GM03348 (cell line): ENCODE measurements at regions not wholly inside any gene's neighbourhood (a gene's known extent, or its start where the extent isn't known, plus 50 kb on each side); places are given as distances from the start of the nearest gene placed in this dataset.

Experiments
- DNase-seq: peaks from one replicate; pipeline ENCODE4 v3.0.0; 2012; ENCODE audit warnings: low spot score

DNA sequence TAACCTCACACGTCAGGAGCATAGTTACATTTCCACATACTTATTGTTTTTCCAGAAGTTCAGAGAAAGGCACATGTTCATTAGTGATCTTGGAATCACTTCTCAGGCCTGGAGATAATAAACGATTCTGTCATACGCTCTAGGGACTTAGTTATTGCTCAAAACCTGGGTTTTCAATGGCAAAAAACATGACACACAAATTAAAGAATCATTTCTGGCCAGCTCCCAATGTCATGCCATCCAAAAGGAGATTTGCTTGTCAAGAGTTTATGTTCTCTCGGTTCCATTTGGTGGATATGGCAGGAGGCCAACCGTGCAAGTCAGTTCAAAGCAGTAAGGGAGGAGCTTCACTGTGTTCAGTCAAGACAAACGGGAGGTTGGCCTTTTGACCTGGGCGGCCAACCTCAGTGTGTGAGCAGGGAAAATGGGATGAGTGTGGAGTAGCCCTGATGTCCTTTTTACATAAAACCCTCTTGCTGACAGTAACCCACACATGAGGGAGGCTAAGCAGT, 123.4 kb downstream of the NXNL2 start:
- no peak for DNase-seq

DNA sequence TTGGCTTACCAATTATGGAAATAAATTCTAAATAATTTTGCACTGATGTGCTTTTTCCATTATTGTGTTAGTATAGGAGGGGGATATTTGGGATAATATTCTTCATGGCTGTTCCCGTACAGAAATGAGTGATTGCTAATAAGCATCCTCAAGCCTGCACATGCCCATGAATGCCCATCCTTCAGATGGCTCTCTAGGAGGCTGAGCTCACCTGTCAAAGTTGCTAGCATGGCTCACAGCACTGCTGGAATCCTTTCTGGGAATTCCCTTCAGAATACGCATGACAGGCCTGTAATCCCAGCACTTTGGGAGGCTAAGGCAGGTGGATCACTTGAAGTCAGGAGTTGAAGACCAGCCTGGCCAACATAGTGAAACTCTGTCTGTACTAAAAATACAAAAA, 124.1 kb downstream of the NXNL2 start:
- no peak for DNase-seq

DNA sequence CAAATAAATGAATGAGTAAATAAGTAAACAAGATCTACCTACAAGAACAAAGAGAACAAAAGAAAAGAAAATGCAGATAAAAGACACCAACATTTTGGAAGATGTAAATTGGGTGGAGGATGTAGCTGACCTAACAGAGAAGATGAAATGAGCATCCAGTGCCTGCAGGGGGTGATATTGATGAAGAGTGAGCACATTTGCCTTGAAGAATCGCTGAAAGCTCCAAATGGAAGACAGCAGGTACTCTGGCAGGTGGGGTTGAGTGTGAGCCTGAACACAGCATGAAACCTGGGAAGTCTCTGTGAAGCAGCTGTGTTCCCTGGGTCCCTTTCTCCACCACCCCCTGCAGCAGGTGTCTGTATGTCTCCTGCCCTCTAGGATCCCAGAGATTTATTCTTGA, 125.6 kb downstream of the NXNL2 start:
- no peak for DNase-seq

DNA sequence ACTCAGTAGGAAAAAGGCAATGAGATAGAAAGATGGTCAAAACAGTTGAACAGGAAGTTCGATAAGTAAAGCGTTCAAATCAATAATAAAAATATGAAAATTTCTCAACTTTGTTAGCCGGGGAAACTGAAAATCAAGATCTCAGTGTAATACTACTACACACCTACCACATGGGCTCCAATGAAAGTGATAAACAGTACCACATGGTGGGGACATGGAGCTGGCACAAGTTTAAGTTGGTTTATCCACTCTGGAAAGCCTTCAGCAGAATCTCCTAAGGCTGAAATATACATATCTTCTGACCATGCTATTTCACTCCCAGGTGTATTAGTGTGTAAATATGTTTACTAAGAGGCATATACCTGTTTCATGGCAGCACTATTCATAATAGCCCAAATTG, 126.8 kb downstream of the NXNL2 start:
- DNase-seq, result no peak

DNA sequence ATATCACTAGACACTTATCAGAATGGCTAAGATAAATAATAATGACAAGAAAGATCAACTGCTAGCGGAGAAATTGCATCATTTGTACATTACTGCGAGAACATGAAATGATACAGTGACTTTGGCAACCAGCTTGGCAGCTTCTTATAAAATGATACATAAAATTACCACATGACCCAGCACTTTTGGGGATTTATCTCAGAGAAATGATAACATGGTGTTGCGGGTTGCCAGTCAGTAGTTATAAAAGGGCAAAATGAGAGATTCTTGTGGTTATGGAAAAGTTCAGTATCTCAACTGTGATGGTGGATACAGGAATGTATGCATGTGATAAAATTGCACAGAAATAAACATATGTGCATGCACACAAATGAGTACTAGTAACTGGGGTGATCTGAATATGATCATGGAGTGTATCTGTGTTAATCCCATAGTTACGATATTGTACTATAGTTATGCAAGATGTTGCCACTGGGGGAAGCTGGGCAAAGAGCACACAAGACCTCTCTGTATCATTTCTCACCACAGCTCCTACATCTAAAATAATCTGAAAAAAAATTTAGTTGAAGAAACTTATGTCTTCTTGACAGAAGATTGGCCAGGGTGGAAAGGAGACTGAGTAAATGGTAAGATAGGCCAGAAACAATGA, 128.9 kb downstream of the NXNL2 start:
- no peak for DNase-seq

DNA sequence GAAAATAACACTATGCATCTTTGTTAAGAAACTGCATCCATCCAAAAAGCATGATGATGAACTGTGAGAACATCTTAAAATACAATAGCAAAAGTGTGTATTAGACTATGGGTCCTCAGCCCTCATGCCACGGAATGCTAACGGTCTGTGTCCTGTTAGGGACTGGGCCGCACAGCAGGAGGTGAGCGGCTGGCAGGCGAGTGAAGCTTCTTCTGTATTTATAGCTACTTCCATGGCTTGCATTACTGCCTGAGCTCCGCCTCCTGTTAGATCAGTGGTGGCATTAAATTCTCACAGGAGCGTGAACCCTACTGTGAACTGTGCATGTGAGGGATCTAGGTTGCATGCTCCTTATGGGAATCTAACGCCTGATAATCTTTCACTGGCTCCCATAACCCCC, 129.8 kb downstream of the NXNL2 start:
- no peak for DNase-seq

DNA sequence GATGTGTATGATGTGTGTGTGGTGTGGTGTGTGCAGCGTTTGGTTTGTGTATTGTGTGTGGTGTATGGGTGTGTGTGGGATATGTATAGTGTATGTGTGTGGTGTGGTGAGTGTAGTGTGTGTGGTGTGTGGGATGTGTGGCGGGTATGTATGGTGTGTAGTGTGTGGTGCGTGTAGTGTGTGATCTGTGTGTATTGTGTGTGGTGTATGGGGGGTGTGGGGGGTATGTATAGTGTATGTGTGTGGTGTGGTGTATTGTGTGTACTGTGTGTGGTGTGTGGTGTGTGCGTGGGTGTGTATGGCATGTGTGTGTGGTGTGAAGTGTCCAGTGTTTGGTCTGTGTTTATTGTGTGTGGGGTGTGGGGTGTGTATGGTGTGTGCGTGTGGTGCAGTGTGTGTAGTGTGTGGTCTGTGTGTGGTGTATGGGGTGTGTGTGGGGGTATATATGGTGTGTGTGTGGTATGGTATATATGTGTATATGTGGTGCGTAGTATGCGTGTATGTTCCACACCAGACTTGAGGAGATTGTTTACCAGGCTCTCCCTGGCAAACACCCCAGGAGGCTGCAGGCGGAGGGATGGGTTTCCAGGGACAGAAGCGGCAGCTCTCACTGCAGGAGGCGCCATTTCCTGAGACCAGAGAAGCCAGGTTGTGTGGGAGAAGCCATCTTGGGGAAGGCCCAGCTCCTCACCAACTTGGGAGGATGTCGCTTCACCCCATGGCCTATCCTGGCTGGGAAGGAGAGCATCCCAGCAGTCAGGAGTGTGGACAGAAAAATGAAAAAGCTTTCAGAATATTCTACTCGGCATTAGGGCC, 138.1 kb downstream of the NXNL2 start:
- no peak for DNase-seq

DNA sequence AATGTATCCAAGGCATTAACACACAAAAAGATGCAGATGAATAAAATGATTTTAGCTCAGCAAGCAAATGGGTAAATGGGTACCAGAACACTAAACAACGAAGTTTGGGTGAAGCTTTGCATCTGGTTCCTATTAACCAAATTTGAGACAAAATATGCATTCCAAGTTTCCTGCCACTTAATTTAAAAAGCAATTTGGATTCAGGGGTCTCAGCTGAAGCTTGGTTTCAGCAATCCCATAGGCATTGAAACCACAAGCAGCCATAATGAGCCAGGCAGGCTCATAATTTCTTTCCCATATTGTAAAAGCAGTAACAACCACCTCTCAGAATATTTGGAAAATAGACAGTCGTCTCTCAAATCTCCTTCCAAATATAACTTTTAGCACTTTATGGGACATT, 138.9 kb downstream of the NXNL2 start:
- DNase-seq, result no peak

DNA sequence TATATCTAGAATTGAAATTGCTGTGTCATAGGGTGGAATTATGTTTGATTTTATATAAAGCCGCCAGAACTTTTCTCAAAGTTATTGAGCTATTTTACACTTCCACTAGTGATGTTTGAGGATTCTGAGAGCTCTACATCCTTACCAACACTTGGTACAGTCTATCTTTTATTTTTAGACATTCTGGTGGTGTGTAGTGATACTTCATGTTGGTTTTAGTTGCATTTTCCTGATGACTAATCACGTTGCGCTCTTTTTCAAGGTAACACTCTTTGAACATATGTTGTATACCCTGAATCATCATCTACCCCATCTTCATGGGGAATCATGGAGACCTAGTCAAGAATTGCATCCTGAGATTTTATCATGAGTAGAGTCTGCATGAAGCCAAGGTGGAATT, 141.7 kb downstream of the NXNL2 start:
- no peak for DNase-seq

DNA sequence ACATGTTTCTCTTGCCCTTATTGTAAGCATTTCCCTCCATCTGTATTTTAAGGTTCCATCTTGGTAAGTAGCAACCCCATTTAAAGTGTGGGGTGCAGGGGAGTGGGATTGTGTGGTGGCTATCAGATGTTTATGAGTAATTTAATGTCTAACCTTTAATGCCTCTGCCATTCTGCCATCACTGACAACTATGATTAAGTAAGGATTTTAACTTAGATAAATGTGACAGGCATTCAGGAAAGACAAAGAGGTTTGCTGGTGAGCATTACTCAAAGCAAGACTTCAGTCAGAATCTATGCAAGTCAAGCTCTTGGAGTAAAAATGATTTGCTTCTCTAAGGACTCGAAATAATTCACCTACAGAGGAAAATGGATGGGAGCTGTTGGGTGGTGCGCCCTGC, 143.0 kb downstream of the NXNL2 start:
- DNase-seq, result no peak

DNA sequence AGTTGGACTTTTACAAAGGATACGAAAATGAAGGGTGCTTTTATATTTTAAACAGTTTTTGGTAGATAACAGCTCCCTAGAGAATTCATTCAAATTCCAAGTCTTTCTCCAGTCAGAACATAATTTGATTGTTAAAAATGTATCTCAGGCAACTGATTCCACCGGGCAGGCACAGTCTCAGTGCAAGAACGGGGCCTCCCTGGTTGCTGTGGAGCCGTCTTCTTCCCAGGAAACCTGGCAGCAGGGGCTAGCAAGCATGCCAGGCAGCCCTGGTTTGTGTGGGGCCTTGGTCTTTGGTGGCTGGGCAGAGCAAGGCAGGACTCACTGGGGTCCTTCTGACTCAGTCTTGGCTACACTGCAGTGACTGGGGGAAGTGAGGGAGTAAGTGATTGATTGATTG, 143.5 kb downstream of the NXNL2 start:
- DNase-seq, result no peak

DNA sequence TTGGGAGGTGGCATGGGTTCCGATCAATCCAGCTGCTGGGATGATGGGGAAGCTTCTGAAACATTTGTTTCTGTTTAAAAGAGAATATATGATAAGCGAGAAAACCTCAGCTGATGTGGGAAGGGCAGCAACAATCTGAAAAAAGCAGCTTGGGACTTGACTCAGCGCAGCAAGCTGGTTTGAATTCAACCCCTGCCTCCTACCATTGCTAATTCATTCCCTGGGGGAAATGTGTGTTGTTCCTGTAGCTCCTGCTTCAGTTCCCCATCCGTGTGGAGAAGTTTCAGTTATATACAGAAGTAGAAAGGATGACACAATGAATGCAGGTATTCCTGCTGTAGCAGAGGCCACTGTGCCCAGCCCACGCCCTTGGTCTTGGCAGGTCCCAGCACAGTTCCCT, 145.1 kb downstream of the NXNL2 start:
- DNase-seq, result no peak

DNA sequence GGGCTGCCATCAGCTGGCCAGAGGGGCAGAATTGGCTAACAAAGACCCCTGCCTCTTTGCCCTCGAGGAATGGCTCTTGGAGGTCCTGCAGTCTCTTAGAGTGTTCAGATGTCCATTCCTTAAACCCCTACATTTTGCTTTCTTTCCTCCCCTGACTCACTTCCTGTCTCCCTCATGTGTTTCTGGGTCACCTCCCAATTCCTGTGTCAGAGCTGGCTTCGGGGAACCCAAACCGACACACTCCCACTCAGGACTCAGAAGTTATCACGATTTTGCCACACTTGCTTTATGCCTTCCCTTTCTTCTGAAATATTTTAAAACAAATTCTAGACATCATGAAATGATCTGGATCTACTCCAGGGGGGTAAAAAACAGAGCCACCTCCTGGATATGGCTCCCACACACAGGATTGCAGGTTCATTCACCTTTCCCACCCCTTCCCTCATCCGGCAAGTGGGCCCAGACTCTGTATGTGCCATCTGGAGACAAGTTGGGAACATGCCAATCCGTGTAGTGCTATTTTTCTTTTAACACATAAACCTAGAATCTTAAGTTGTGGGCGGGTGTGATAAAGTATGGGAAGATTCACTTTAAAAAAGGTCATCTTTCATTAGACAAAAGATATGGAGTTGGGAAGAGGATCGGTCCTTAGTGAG, 145.7 kb downstream of the NXNL2 start:
- no peak for DNase-seq

DNA sequence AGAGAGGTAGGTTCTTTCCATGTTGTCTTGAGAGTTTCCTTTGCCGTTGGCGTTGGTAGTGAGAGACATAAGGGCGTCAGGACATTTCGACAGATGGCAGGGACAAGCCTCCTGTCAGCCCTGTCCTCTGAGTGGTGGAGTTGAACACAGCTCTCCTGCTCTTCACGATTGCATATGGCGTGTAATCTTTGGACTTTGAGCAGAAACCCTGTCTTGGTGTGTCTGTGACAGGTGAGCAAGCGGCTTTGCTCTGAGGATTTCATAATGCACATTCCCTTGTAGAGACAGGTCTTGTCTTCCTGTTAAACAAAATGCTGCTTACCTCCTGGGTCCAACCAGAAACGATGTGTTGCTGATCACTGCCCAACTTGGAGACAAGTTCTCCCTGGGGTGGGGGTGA, 146.5 kb downstream of the NXNL2 start:
- no peak for DNase-seq

DNA sequence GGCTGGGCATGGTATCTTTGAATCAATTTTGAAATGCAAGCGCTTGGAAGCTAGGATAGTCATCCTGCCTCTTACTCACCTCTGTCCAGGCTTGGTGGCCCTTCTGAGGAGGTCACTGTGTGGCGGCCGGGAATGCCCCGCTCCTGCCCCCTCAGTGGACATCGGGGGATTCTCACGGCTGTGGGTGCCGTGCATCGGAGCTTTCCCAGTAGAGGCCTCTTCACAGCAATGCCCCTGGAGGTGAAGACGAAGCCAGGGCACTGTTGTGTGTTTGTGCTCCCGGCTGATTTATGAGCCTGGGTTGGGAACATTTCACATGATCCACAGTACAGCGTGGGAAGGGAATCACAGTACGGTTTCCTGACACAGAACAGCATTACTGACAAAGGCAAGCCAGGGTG, 147.5 kb downstream of the NXNL2 start:
- no peak for DNase-seq

DNA sequence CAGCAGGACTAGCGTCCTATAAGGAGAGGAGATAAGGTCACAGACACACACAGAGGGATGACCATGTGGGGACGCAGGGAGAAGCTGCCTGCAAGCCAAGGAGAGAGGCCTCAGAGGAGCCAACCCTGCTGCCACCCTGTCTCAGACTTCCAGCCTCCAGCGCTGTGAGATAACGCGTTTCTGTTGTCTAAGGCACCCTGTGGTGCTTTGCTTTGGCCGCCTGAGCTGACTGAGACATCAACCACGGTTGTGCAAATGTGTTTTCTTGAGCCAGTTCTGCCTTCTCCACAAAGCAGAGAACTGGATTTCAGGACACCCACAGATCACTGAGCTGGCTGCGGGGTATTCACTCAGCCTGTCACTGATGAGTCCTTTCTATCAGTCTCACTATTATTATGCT, 149.1 kb downstream of the NXNL2 start:
- DNase-seq, result no peak

DNA sequence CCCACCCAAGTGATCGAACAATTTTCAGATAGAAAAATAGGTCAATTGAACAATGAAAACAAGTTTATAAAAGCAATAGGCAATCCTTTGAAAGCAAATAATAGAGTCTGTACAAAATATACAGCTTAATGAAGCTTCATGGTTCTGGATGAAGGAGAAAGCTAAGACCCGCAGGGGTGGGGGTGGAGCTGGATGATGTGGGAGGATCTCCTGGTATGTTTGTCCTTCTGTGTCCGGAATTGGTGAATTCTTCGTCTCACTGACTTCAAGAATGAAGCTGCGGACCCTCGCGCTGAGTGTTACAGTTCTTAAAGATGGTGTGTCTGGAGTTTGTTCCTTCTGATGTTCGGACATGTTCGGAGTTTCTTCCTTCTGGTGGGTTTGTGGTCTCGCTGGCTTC, 149.9 kb downstream of the NXNL2 start:
- DNase-seq, result no peak

DNA sequence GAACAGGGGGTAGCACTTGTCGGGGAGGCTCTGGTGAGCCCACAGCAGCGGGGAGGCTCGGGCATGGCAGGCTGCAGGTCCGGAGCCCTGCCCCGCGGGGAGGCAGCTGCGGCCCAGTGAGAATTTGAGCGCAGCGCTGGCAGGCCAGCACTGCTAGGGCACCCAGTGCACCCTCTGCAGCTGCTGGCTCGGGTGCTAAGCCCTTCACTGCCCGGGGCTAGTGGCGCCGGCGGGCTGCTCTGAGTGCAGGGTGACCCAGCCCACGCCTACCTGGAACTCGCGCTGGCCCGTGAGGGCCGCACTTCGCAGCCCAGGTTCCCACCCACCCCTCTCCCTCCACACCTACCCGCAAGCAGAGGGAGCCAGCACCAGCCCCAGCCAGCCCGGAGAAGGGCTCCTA, 151.0 kb downstream of the NXNL2 start:
- no peak for DNase-seq

DNA sequence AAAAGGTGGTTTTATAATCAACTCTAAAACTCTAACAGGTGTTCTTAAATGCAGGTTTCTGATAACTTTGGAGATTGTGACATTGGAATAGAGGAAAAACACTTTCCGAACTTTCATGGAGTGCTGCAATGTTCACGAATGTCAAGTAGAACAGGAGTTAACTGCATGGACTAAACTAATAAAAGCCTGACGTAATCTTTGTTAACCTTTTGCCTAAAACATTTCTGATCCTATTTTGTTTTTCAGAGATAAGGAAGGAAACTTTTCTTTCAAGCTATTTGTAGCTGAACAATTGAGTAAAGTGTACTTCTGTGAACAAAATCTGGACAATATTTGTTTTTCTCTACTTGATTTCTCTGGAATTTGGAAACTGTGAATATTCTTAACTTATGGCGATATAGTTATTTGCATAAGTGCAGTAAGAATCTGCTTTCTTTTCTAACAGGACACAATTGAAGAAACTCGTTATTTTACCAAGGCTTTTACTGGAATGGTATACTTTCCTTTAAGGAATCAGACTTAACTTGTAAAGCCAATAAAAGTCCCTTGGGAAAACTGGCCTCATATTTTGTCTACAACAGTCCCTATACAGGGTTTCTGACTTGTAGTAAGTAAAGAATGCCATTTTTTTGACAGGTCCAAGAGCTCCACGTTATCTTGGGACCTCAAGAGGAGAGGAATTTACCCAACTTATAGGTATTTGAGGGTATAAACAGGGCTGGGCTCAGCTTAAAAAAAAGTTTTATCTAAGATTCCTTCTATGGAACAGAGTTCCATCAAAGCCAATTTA, 154.7 kb downstream of the NXNL2 start:
- DNase-seq, result no peak

DNA sequence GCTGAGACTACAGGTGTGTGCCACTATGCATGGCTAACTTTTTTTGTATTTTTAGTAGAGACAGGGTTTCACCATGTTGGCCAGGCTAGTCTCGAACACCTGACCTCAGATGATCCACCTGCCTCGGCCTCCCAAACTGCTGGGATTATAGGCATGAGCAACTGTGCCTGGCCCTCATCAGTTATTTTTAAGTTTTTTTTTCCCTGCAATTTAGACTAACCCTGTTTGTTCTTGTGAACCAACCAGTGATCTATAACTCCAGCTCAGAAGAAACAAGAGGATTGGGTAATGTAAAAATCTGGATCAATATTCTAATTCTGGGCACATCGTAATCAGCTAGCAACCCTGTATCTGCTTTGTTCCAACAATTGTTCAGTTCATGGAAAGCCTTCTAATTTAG, 155.7 kb downstream of the NXNL2 start:
- no peak for DNase-seq

DNA sequence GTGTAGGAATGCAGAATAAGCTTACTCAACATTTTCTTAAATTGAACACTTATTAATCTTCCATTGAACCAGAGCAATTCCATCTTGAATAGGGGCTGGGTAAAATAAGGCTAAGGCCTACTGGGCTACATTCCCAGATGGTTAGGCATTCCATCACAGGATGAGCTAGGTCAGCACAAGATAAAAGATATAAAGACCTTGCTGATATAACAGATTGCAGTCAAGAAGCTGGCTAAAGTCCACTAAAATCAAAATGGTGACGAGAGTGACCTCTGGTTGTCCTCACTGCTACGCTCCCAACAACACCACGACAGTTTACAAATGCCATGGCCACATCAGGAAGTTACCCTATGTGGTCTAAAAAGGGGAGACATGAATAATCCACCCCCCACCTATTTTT, 156.1 kb downstream of the NXNL2 start:
- no peak for DNase-seq

DNA sequence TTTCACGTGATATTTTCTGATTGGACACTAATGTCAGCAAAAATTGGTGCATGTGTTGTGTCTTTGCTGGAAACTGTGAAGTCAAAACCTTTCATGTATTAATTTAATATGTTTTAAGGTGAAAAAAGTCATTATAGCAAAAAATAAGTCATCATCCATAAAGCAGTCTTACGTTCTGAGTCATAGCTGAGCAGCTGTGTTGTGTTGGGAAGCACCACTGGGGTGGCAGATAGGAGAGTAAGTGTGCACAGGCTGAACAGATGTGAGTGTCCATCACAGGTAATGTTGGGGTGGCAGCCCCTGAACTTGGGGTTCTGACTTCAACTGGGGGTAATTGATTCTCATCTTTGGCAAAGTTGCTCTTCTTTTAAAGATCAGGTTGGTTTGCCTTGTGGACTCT, 156.8 kb downstream of the NXNL2 start:
- DNase-seq, result peak; percentile 39
